ENCODE measurements at regions not wholly inside any gene's neighbourhood (a gene's known extent, or its start where the extent isn't known, plus 50 kb on each side); places are given as distances from the start of the nearest gene placed in this dataset.
A peak's percentile ranks its signal among the peaks of the same experiment; 100 is the strongest.

DNA sequence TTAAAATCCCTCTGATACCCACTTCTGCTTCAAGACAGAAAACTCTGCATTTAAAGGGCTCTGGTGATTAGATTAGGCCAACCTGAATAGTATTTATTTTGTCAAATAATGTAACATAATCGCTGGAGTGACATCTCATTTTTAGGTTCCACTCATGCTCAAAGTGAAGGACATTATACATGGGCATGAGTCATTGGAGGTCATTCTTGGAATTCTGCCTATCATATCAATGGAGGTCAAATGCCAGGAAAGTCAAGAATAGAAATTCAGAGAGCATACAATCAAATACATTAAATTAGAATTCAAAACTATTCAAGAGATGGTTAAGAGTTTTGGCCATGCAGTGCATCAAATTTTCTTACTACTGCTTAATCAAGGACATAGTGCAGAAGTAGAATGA lies 50.8 kb upstream of the PRSS1 start:
- no peak for TF ChIP-seq Cebpa-rat (IDR thresholded peaks at IDR 0.05)
- Histone ChIP-seq H3K4me3 (no peak overlapping the region), H3K27me3 (no peaks in the 10 kb centered on the region), H3K4me2 (no peak overlapping the region), H3K9me3 (no peaks in the 10 kb centered on the region), H4K20me1 (no peaks in the 10 kb centered on the region), H3K27ac (no peak overlapping the region), H3K36me3 (no peaks in the 10 kb centered on the region), H3K9ac (no peak overlapping the region), H3K4me1 (no peaks in the 10 kb centered on the region; the same call in 1 of the 2 replicates)

- no peak overlapping the region for H3K27ac ChIP-seq
- H3K9ac ChIP-seq: no peak overlapping the region
- H3K4me2 ChIP-seq: no peak overlapping the region
- H3K36me3 ChIP-seq: no peaks in the 10 kb centered on the region
- no peaks in the 10 kb centered on the region for H4K20me1 ChIP-seq
- no peaks in the 10 kb centered on the region for H3K9me3 ChIP-seq
- H3K4me3 ChIP-seq: no peak overlapping the region
- no peaks in the 10 kb centered on the region; the same call in 1 of the 2 replicates for H3K4me1 ChIP-seq
- H3K27me3 ChIP-seq: no peaks in the 10 kb centered on the region
- no peak for TF ChIP-seq Cebpa-rat (IDR thresholded peaks at IDR 0.05)
These were observed 52.0 kb upstream of the PRSS1 start for GRCh38 chr7:142697270-142697669.

GRCh38 chr7:142696456-142697179 lies 52.7 kb upstream of the PRSS1 start:
- no peak overlapping the region for H3K4me2 ChIP-seq
- no peak overlapping the region for H3K27ac ChIP-seq
- no peaks in the 10 kb centered on the region for H3K36me3 ChIP-seq
- no peaks in the 10 kb centered on the region for H4K20me1 ChIP-seq
- no peaks in the 10 kb centered on the region; the same call in 1 of the 2 replicates for H3K4me1 ChIP-seq
- no peak overlapping the region for H3K4me3 ChIP-seq
- no peaks in the 10 kb centered on the region for H3K27me3 ChIP-seq
- no peaks in the 10 kb centered on the region for H3K9me3 ChIP-seq
- TF ChIP-seq Cebpa-rat (IDR thresholded peaks at IDR 0.05): no peak
- no peak overlapping the region for H3K9ac ChIP-seq

DNA sequence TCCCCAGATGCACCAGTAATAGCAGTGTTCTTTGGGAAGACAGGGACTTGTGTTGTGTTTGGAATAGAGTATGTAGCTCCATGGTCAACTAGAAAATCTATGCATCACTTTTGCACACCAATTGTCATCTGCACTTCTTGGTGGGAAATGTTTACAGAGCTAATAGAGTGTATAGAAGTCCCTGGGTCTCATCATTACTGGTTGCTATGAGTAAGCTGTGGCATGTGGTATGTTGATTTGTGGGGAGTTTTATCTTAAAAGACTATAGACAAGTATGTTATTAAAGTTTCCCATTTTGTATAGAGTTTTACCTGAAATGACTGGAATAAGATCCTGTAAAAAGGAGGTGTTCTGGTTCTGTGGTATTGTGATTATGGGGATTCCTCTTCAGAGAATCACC lies 55.4 kb upstream of the PRSS1 start:
- Histone ChIP-seq H3K27me3 (no peaks in the 10 kb centered on the region), H4K20me1 (no peaks in the 10 kb centered on the region), H3K27ac (no peak overlapping the region), H3K9me3 (no peaks in the 10 kb centered on the region), H3K4me3 (no peak overlapping the region), H3K4me2 (no peak overlapping the region), H3K4me1 (no peaks in the 10 kb centered on the region), H3K9ac (no peak overlapping the region), H3K36me3 (no peaks in the 10 kb centered on the region)
- no peak for TF ChIP-seq Cebpa-rat (IDR thresholded peaks at IDR 0.05)

DNA sequence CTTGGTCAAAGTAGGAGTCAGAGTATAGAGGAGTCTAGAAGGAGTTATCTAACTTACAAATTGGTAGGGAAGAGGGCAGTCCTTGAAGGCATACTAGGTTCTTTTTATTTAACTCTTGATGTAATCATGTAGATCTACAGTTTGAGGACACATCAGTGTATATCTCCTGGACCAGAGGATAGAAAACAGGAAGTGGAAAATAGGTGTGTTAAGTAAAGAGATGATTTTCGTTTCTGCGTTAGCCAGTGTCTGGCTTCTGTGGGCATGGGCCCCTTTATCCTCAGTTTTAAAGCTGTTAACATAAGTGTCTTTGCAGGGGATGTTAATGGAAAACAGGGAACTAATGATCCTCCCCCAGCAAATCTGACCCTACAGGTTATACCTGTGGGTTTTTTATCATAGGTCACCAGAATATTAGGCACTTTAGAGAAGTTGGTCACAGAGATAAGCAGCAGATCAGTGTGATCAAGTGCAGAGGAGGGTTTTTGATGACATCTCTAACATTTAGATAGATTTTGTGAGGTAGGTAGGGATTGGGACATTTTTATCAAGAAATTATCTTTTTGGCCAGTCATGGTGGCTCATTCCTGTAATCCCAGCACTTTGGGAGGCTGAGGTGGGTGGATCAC lies 58.6 kb upstream of the PRSS1 start:
- Histone ChIP-seq H3K27ac (no peak overlapping the region), H4K20me1 (no peaks in the 10 kb centered on the region), H3K4me1 (peaks cover 5% of the 10 kb centered on the region), H3K9ac (no peak overlapping the region), H3K4me3 (no peak overlapping the region), H3K27me3 (no peaks in the 10 kb centered on the region), H3K9me3 (no peaks in the 10 kb centered on the region), H3K4me2 (no peak overlapping the region), H3K36me3 (no peaks in the 10 kb centered on the region)
- no peak for TF ChIP-seq Cebpa-rat (IDR thresholded peaks at IDR 0.05)

DNA sequence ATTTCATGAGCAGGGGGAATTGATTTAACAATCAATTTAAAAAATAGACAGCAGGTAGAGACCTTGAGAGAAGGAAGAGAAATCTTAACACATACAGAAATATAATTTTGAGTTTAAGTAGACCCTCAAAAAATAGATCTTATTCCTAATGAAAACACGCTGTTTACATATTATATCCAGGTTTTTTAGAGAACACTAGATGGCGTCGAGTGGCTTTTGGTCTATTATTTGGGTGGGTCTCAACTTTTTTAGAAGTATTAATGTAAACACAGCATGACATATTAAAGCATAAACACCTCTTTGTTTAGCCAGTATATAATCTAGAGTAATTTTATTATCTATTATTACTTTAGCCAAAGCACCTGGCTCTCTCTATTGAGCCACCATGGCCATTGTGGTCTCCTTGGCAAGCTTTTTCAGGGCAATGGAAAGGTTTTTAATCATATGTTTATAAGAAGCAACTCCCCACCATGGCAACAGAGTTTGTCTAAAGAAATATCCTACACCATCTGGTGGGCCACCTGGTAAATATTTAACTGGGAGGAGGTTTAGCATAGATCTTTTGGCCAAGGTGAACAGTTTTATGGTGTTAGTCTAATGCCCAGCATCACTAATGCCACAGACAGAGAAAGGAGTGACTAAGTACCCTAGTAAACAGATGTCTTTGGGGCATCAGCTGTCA lies 59.7 kb upstream of the PRSS1 start:
- Histone ChIP-seq H4K20me1 (no peaks in the 10 kb centered on the region), H3K4me3 (no peak overlapping the region), H3K9ac (no peak overlapping the region), H3K27ac (no peak overlapping the region), H3K4me2 (no peak overlapping the region), H3K9me3 (no peaks in the 10 kb centered on the region), H3K27me3 (no peaks in the 10 kb centered on the region), H3K4me1 (peaks cover 5% of the 10 kb centered on the region), H3K36me3 (no peaks in the 10 kb centered on the region)
- no peak for TF ChIP-seq Cebpa-rat (IDR thresholded peaks at IDR 0.05)

GRCh38 chr7:142685877-142686508 lies 63.3 kb upstream of the PRSS1 start:
- H3K4me2 ChIP-seq: 0 out of 2 replicates have a peak overlapping the region, but pooled peaks have one; percentile 19

DNA sequence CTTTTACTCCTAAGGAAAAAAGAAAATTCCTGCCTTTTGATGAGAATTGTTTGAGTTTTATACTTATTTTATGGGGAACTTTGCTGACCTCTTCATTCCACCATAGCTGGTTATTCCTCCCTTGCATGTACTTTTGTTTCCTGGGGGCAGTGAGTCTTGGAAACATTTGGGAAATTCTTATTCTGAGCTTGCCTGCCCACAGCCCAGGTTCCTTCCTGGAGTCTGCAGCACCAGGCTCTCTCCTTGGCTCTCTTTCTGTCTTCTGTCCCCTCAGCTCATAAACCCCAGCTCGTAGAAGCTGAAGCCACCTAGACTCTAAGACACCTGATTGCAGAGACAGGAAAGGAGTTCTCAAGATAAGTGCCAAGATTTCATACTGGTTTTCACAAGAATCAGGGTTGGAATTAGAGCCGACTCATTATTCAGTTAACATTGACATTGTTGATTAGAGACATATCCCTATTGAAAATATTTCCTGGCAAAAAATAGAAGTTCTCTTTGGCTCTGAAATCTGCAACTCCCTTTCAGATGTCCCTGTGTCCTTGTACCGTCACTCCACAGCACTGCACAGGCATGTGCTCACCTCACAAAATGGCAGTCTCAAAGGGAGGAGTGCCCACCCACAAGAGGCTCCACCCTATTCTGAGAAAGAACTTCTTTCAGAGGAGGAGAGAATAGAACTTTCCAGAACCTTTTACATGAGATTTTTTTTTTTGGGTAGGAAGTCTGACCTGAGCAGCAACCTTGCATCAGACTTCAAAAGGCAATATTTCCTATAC lies 67.8 kb upstream of the PRSS1 start:
- TF ChIP-seq Cebpa-rat (IDR thresholded peaks at IDR 0.05): no peak
- H3K9ac ChIP-seq: no peak overlapping the region
- no peaks in the 10 kb centered on the region for H4K20me1 ChIP-seq
- H3K4me1 ChIP-seq: peaks cover 5% of the 10 kb centered on the region
- no peak overlapping the region for H3K4me3 ChIP-seq
- no peak overlapping the region for H3K27ac ChIP-seq
- H3K9me3 ChIP-seq: peaks cover 12% of the 10 kb centered on the region; the same call in 1 of the 2 replicates
- no peaks in the 10 kb centered on the region for H3K36me3 ChIP-seq
- no peak overlapping the region for H3K4me2 ChIP-seq
- no peaks in the 10 kb centered on the region for H3K27me3 ChIP-seq

More at GRCh38 chr7:142685877-142686508, 63.3 kb upstream of the PRSS1 start:
- Histone ChIP-seq H4K20me1 (no peaks in the 10 kb centered on the region), H3K27ac (no peak overlapping the region), H3K4me3 (no peak overlapping the region), H3K27me3 (no peaks in the 10 kb centered on the region), H3K9ac (no peak overlapping the region), H3K9me3 (no peaks in the 10 kb centered on the region), H3K4me1 (peaks cover 5% of the 10 kb centered on the region), H3K36me3 (no peaks in the 10 kb centered on the region)
- TF ChIP-seq Cebpa-rat (IDR thresholded peaks at IDR 0.05): no peak

DNA sequence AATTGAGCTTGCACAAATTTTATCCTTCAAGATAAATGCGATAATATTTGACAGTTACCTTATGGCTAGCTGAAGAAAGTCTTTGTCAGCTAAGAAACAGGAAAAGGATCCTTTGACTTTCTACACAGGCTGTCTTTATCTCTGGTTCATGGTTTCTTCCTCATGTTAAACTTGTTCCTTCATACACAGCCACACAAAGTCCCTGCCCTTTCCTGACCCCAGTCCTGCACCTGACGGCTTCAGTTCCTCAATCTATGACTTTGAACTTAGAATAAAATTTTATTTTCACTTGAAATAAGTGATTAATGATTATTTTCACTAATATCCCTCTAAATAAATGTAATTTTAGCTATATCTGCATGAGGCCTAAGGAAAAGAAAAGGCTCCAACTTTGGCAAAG lies 77.8 kb upstream of the PRSS1 start:
- Histone ChIP-seq H3K4me3 (no peak overlapping the region), H3K9me3 (no peaks in the 10 kb centered on the region), H3K4me1 (peaks cover 8% of the 10 kb centered on the region), H3K27me3 (no peaks in the 10 kb centered on the region), H3K36me3 (no peaks in the 10 kb centered on the region), H3K9ac (no peak overlapping the region), H3K4me2 (no peak overlapping the region), H4K20me1 (no peaks in the 10 kb centered on the region), H3K27ac (no peak overlapping the region)
- TF ChIP-seq Cebpa-rat (IDR thresholded peaks at IDR 0.05): no peak

All from BLaER1 (cell line).